IMR-90 (cell line): ENCODE measurements at regions not wholly inside any gene's neighbourhood (a gene's known extent, or its start where the extent isn't known, plus 50 kb on each side); places are given as distances from the start of the nearest gene placed in this dataset.

Experiments
- BHLHE40 ChIP-seq: fragments of 150-350 bp; IDR thresholded peaks from 2 replicates; pipeline ENCODE4 v1.6.1; 2016; ENCODE audit warnings: mild to moderate bottlenecking, low read depth, low read length
- CTCF ChIP-seq: conservative IDR thresholded peaks from 2 replicates; pipeline ENCODE4 v1.5.1; 2012; ENCODE audit warnings: mild to moderate bottlenecking, low read depth, low read length, improper control_type of control experiment
- FOS ChIP-seq: fragments of 150-350 bp; IDR thresholded peaks from 2 replicates; pipeline ENCODE4 v1.6.1; 2016; ENCODE audit warnings: low read depth, low read length
- MXI1 ChIP-seq: IDR thresholded peaks from 2 replicates; pipeline ENCODE4 v1.6.1; 2012; ENCODE audit warnings: low read depth, mild to moderate bottlenecking, low read length, moderate library complexity, borderline replicate concordance
- POLR2A ChIP-seq: IDR thresholded peaks from 2 replicates; pipeline ENCODE4 v1.6.1; 2012; ENCODE audit warnings: mild to moderate bottlenecking, low read depth, low read length
- RAD21 ChIP-seq: IDR thresholded peaks from 2 replicates; pipeline ENCODE4 v1.6.1; 2012; ENCODE audit warnings: low read length, improper control_type of control experiment
- RCOR1 ChIP-seq: IDR thresholded peaks from 2 replicates; pipeline ENCODE4 v1.6.1; 2012; ENCODE audit warnings: mild to moderate bottlenecking, low read length, improper control_type of control experiment; ENCODE audit not compliant: insufficient replicate concordance

GRCh38 chr9:134968823-134969090 lies 51.0 kb upstream of the FCN1 start:
- TF ChIP-seq FOS (no peak), RAD21 (no peak), CTCF (no peak), POLR2A (no peak), BHLHE40 (no peak), MXI1 (no peak), RCOR1 (no peak)
